H1 (cell line): ENCODE measurements at regions not wholly inside any gene's neighbourhood (a gene's known extent, or its start where the extent isn't known, plus 50 kb on each side); places are given as distances from the start of the nearest gene placed in this dataset.

Source experiments
- CTCF ChIA-PET: fragments of 300-600 bp; sonication (Branson Sonifier 250); formaldehyde crosslinking; loops from one replicate; lab custom pipeline; 2021; ENCODE audit not compliant: partially characterized antibody; lab: Charles Lee
- POLR2A ChIA-PET: fragments of 300-600 bp; sonication (Branson Sonifier 250); formaldehyde crosslinking; loops from one replicate; lab custom pipeline; 2021; ENCODE audit warnings: inconsistent platforms; ENCODE audit not compliant: partially characterized antibody; lab: Charles Lee
- DNase-seq, 2 experiments: peaks; one replicate each; pipeline versions ENCODE4 v3.0.0 to v3.0.0-alpha.2; 2010 to 2022; ENCODE audit warnings: low spot score in 2 of 2, low read depth in 1 of 2, mixed read lengths in 1 of 2
- FAIRE-seq: peaks from 2 replicates; lab custom pipeline; 2011; peaks lifted over from hg19 to GRCh38; lab: Jason Lieb, UNC
- H2AFZ ChIP-seq: 2 replicates; pipeline ENCODE4 v1.8.1; 2012; ENCODE audit warnings: low read length, inconsistent platforms
- H2AK5ac ChIP-seq: 2 replicates; pipeline ENCODE4 v1.6.1; 2013; ENCODE audit warnings: low read depth, low read length
- H2BK120ac ChIP-seq: replicated peaks from 2 replicates; pipeline ENCODE3; 2013; ENCODE audit warnings: low read depth, low read length, inconsistent platforms
- H2BK12ac ChIP-seq: 2 replicates; pipeline ENCODE4 v1.6.1; 2013; ENCODE audit warnings: low read depth, low read length
- H2BK15ac ChIP-seq: 2 replicates; pipeline ENCODE4 v1.6.1; 2013; ENCODE audit warnings: low read length
- H2BK20ac ChIP-seq: 2 replicates; pipeline ENCODE4 v1.6.1; 2013; ENCODE audit warnings: low read length
- H2BK5ac ChIP-seq: 2 replicates; pipeline ENCODE4 v1.6.1; 2013; ENCODE audit warnings: low read depth, low read length
- H3K14ac ChIP-seq: 2 replicates; pipeline ENCODE4 v1.6.1; 2013; ENCODE audit warnings: inconsistent platforms; ENCODE audit not compliant: insufficient read length
- H3K18ac ChIP-seq: 2 replicates; pipeline ENCODE4 v1.6.1; 2013; ENCODE audit warnings: low read length; ENCODE audit errors: extremely low read depth
- H3K23ac ChIP-seq: 2 replicates; pipeline ENCODE4 v1.6.1; 2013; ENCODE audit warnings: inconsistent platforms; ENCODE audit not compliant: insufficient read length
- H3K23me2 ChIP-seq: 2 replicates; pipeline ENCODE4 v1.6.1; 2013; ENCODE audit warnings: low read depth, low read length
- H3K27ac ChIP-seq: 2 replicates; pipeline ENCODE4 v1.6.1; 2011; ENCODE audit warnings: low read depth, low read length, inconsistent platforms
- H3K27me3 ChIP-seq, 4 experiments: replicated peaks in 1 of 4; 1 replicate in 1 of 4; 2 replicates in 3 of 4; pipeline versions ENCODE4 v1.6.1 to v1.8.1; 2011 to 2013; ENCODE audit warnings: low read length in 3 of 4, mild to moderate bottlenecking in 3 of 4, inconsistent platforms in 2 of 4, mixed read lengths in 2 of 4, moderate library complexity in 1 of 4; ENCODE audit not compliant: control insufficient read depth in 3 of 4, insufficient read depth in 3 of 4; ENCODE audit errors: extremely low read depth in 1 of 4
- H3K36me3 ChIP-seq, 4 experiments: 2 replicates each; pipeline versions ENCODE4 v1.6.1 to v1.8.1; 2011 to 2013; ENCODE audit warnings: mild to moderate bottlenecking in 4 of 4, low read length in 3 of 4, moderate library complexity in 2 of 4, control low read depth in 1 of 4, inconsistent platforms in 1 of 4; ENCODE audit not compliant: insufficient read depth in 4 of 4, control insufficient read depth in 2 of 4
- H3K4ac ChIP-seq: replicated peaks from 2 replicates; pipeline ENCODE3; 2013; ENCODE audit warnings: low read length, low read depth, mixed read lengths, inconsistent platforms; ENCODE audit not compliant: insufficient read length
- H3K4me1 ChIP-seq, 4 experiments: replicated peaks in 1 of 4; 1 replicate in 1 of 4; 2 replicates in 3 of 4; pipeline versions ENCODE4 v1.6.1 to v1.8.1; 2011 to 2013; ENCODE audit warnings: low read length in 3 of 4, inconsistent platforms in 2 of 4, mixed read lengths in 1 of 4; ENCODE audit not compliant: insufficient read depth in 4 of 4, control insufficient read depth in 3 of 4
- H3K4me2 ChIP-seq, 2 experiments: 2 replicates each; pipeline versions ENCODE4 v1.6.1 to v1.8.1; 2011 to 2013; ENCODE audit warnings: low read depth in 2 of 2, low read length in 2 of 2, control low read depth in 1 of 2, inconsistent platforms in 1 of 2, mild to moderate bottlenecking in 1 of 2; ENCODE audit not compliant: insufficient read depth in 1 of 2
- H3K4me3 ChIP-seq, 4 experiments: fragments of 200-600, 300-600 bp in 1 of 4; sonication (generic), shearing (Covaris generic), sonication (Bioruptor Twin) in 1 of 4; 2 replicates each; pipeline versions ENCODE4 v1.5.1 to v1.8.1; 2011 to 2016; ENCODE audit warnings: low read length in 4 of 4, low read depth in 3 of 4, control low read depth in 2 of 4, inconsistent platforms in 2 of 4, mild to moderate bottlenecking in 2 of 4, mixed read lengths in 1 of 4, moderate library complexity in 1 of 4; ENCODE audit not compliant: insufficient read depth in 2 of 4; ENCODE audit errors: extremely low read depth in 1 of 4
- H3K56ac ChIP-seq: replicated peaks from 2 replicates; pipeline ENCODE3; 2013; ENCODE audit warnings: low read depth, mild to moderate bottlenecking, mixed read lengths, low read length, inconsistent platforms; ENCODE audit not compliant: insufficient read length
- H3K79me1 ChIP-seq: 2 replicates; pipeline ENCODE4 v1.6.1; 2013; ENCODE audit warnings: low read depth, low read length, control low read depth
- H3K79me2 ChIP-seq, 2 experiments: 2 replicates each; pipeline versions ENCODE4 v1.6.1 to v1.8.1; 2012 to 2013; ENCODE audit warnings: low read length in 2 of 2, mild to moderate bottlenecking in 2 of 2, inconsistent platforms in 1 of 2; ENCODE audit not compliant: insufficient read depth in 2 of 2, control insufficient read depth in 1 of 2
- H3K9ac ChIP-seq, 4 experiments: replicated peaks in 1 of 4; 1 replicate in 1 of 4; 2 replicates in 3 of 4; pipeline versions ENCODE4 v1.6.1 to v1.8.1; 2011 to 2013; ENCODE audit warnings: low read depth in 3 of 4, low read length in 3 of 4, control low read depth in 2 of 4, mild to moderate bottlenecking in 2 of 4, moderate library complexity in 2 of 4, inconsistent platforms in 1 of 4; ENCODE audit errors: extremely low read depth in 1 of 4
- H3K9me3 ChIP-seq, 2 experiments: 2 replicates each; pipeline versions ENCODE4 v1.6.1 to v1.8.1; 2012 to 2013; ENCODE audit warnings: mild to moderate bottlenecking in 2 of 2, moderate library complexity in 2 of 2, control low read depth in 1 of 2, inconsistent platforms in 1 of 2, low read depth in 1 of 2, low read length in 1 of 2, mixed read lengths in 1 of 2; ENCODE audit not compliant: insufficient read depth in 2 of 2
- H4K20me1 ChIP-seq, 2 experiments: replicated peaks in 1 of 2; 2 replicates each; pipeline versions ENCODE3 to v1.8.1; 2011 to 2013; ENCODE audit warnings: inconsistent platforms in 2 of 2, low read length in 2 of 2, mild to moderate bottlenecking in 1 of 2; ENCODE audit not compliant: insufficient read depth in 2 of 2, control insufficient read depth in 1 of 2
- H4K5ac ChIP-seq: 2 replicates; pipeline ENCODE4 v1.6.1; 2013; ENCODE audit warnings: low read length, low read depth, mixed read lengths, inconsistent platforms; ENCODE audit not compliant: insufficient read length
- H4K8ac ChIP-seq: 2 replicates; pipeline ENCODE4 v1.8.0; 2013; ENCODE audit warnings: mild to moderate bottlenecking, moderate library complexity, low read length, inconsistent platforms; ENCODE audit not compliant: insufficient read depth; ENCODE audit errors: extremely low read depth
- H4K91ac ChIP-seq: replicated peaks from 2 replicates; pipeline ENCODE3; 2013; ENCODE audit warnings: low read length, mixed read lengths, inconsistent platforms; ENCODE audit not compliant: insufficient read length
- PHF8 ChIP-seq: fragments of 200-600 bp; sonication (generic); conservative IDR thresholded peaks from 2 replicates; pipeline ENCODE4 v1.7.1; 2012; ENCODE audit warnings: low read depth, mild to moderate bottlenecking, inconsistent platforms, low read length, moderate library complexity
- WGBS, 2 experiments: shearing (Covaris generic) in 1 of 2; methylation state at CpG; one replicate each; pipeline versions ENCODE4 v1.1.6 to v1.1.7; 2013 to 2015; ENCODE audit warnings: low lambda C conversion rate in 2 of 2, mixed read lengths in 2 of 2, inconsistent platforms in 1 of 2, low coverage in 1 of 2, missing lambda C conversion rate in 1 of 2; ENCODE audit not compliant: insufficient replicate concordance in 2 of 2, insufficient coverage in 1 of 2, insufficient read length in 1 of 2; ENCODE audit errors: extremely low coverage in 1 of 2, missing lambda C conversion rate in 1 of 2; 5-methylcytosine and 5-hydroxymethylcytosine counted together
- TF ChIP-seq, protein P1 (sequence below): IDR thresholded peaks from 2 replicates; pipeline ENCODE4 v1.6.1; 2011; ENCODE audit warnings: low read depth, mild to moderate bottlenecking, low read length; ENCODE audit not compliant: insufficient read depth

DNA sequence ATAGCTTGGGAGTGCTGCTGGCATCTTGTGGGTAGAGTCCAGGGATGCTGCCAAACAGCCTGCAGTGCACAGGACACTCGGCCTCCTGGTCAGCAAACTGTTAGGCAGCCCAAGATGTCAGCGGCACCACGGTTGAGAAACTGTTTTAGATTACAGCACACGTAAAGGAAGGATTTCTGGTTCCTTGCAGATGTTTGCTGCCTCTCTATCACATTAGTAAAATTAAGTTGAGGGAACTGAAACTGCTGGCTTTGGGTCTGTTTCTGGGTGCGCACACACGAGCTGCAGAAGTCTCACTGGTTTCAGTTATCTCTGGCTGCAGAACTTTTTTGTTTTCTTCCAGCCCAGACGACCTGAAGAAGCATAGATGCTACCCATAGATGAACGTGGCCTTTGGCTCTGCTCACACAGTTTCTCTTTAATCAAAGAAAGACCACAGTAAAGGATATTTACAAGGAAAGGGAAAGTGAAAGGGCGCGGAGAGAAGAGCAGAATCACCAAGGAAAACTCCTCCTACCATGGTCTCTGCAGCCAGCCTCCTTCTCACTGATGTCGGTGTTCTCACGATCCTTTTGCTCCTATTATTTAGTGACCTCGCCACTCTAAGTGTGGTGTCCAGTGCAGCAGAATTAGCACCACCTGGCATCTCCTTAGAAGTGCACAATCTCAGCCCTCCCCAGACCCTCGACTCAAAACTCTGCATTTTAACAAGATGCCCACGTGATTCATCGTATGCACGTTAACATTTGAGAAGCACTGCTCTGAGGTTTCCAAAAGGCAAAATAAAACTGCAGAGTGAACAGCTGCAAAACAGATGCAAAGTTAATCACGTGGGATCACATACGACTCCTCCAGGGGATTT lies 50.6 kb upstream of the AKAP13 start:
- H3K23me2 ChIP-seq: no peaks in the 10 kb centered on the region
- no peak overlapping the region for H4K8ac ChIP-seq
- no peak overlapping the region for H3K4me2 ChIP-seq
- H3K9me3 ChIP-seq: no peaks in the 10 kb centered on the region
- no peaks in the 10 kb centered on the region for H3K27me3 ChIP-seq
- H3K18ac ChIP-seq: no peak overlapping the region
- H2BK12ac ChIP-seq: no peak overlapping the region
- no peak overlapping the region for H2AFZ ChIP-seq
- no peak overlapping the region for H3K14ac ChIP-seq
- H4K20me1 ChIP-seq: no peaks in the 10 kb centered on the region
- H2BK20ac ChIP-seq: no peak overlapping the region
- no peak overlapping the region for H3K9ac ChIP-seq
- CTCF ChIA-PET: interaction anchor here (0.6 to 2.6 kb wide), 15 partner anchors 10 to 265 kb away, joined by 3 to 34 read pairs (median 5); partner anchors contain the start of gene AKAP13
- H3K79me2 ChIP-seq: no peaks in the 10 kb centered on the region
- H2AK5ac ChIP-seq: no peak overlapping the region
- no peak overlapping the region for H4K91ac ChIP-seq
- 86% methylated on average over 19 of the region's 19 CpGs; no CpG with 5 or more reads in 1 of the 2 experiments for WGBS, 2 experiments
- H2BK5ac ChIP-seq: no peak overlapping the region
- H3K27ac ChIP-seq: no peak overlapping the region
- H2BK15ac ChIP-seq: no peak overlapping the region
- no peak for FAIRE-seq
- no peak overlapping the region for H4K5ac ChIP-seq
- POLR2A ChIA-PET: no interaction called here
- no peak overlapping the region for H3K23ac ChIP-seq
- H3K4me1 ChIP-seq: peaks cover 0 to 4% (median 2%) of the 10 kb centered on the region in 4 experiments; a peak in 4 of 7 replicates
- H3K56ac ChIP-seq: no peak overlapping the region
- DNase-seq: no peak
- H3K79me1 ChIP-seq: no peaks in the 10 kb centered on the region
- no peak overlapping the region for H2BK120ac ChIP-seq
- H3K36me3 ChIP-seq: no peaks in the 10 kb centered on the region
- no peak overlapping the region for H3K4me3 ChIP-seq
- no peak overlapping the region for H3K4ac ChIP-seq
- TF ChIP-seq PHF8: no peak
- TF ChIP-seq, protein P1, sequence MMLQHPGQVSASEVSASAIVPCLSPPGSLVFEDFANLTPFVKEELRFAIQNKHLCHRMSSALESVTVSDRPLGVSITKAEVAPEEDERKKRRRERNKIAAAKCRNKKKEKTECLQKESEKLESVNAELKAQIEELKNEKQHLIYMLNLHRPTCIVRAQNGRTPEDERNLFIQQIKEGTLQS: no peak
